ENCODE measurements at regions not wholly inside any gene's neighbourhood (a gene's known extent, or its start where the extent isn't known, plus 50 kb on each side); places are given as distances from the start of the nearest gene placed in this dataset.

GRCh38 chr2:41854227-41854626 lies 193.6 kb upstream of the PKDCC start:
- Histone ChIP-seq H3K4me3 (IDR thresholded peaks at IDR 0.05; ENCODE audit: insufficient read depth, low read depth, low read length) (no peak overlapping the region), H3K4me1 (ENCODE audit: low read depth, poor library complexity, severe bottlenecking) (no peaks in the 10 kb centered on the region), H3K79me2 (ENCODE audit: insufficient read depth, low read depth) (no peaks in the 10 kb centered on the region), H3K27ac (no peak overlapping the region), H3K36me3 (ENCODE audit: insufficient read depth) (no peaks in the 10 kb centered on the region), H3K4me2 (no peak overlapping the region), H3K27me3 (ENCODE audit: insufficient read depth, low read depth) (no peaks in the 10 kb centered on the region), H4K20me1 (ENCODE audit: insufficient read depth) (no peaks in the 10 kb centered on the region), H2AFZ (ENCODE audit: low read depth) (no peak overlapping the region), H3K9ac (no peak overlapping the region)
- TF ChIP-seq, protein P1, sequence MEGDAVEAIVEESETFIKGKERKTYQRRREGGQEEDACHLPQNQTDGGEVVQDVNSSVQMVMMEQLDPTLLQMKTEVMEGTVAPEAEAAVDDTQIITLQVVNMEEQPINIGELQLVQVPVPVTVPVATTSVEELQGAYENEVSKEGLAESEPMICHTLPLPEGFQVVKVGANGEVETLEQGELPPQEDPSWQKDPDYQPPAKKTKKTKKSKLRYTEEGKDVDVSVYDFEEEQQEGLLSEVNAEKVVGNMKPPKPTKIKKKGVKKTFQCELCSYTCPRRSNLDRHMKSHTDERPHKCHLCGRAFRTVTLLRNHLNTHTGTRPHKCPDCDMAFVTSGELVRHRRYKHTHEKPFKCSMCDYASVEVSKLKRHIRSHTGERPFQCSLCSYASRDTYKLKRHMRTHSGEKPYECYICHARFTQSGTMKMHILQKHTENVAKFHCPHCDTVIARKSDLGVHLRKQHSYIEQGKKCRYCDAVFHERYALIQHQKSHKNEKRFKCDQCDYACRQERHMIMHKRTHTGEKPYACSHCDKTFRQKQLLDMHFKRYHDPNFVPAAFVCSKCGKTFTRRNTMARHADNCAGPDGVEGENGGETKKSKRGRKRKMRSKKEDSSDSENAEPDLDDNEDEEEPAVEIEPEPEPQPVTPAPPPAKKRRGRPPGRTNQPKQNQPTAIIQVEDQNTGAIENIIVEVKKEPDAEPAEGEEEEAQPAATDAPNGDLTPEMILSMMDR (conservative IDR thresholded peaks at IDR 0.05; ENCODE audit: low read depth, low read length) = no peak

DNA sequence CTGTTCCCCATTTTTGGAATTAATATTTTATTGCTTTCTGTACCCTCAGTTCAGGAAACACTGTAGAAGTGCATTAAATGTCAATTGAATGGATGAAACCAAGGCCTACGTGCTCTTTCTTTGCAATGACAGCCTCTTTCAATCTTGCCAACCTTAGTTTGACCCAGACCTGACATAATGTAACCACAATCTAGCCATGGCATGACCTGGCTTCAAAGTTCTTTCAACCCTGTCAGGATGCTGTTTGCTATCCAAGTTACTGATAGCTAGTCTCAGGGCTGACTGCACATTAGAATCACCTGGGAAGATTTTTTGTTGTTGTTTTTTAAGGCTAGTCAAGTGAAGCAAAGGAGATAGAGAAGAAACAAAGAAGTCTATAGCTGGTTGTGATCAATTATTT lies 190.9 kb upstream of the PKDCC start:
- no peaks in the 10 kb centered on the region for H4K20me1 ChIP-seq (ENCODE audit: insufficient read depth)
- no peak overlapping the region for H3K9ac ChIP-seq
- H3K4me3 ChIP-seq (IDR thresholded peaks at IDR 0.05; ENCODE audit: insufficient read depth, low read depth, low read length) = no peak overlapping the region
- TF ChIP-seq, protein P1 (conservative IDR thresholded peaks at IDR 0.05; ENCODE audit: low read depth, low read length) = no peak
- H3K27ac ChIP-seq = no peak overlapping the region
- peaks cover 6% of the 10 kb centered on the region for H3K4me1 ChIP-seq (ENCODE audit: low read depth, poor library complexity, severe bottlenecking)
- no peak overlapping the region for H3K4me2 ChIP-seq
- H2AFZ ChIP-seq (ENCODE audit: low read depth) = no peak overlapping the region
- no peaks in the 10 kb centered on the region for H3K36me3 ChIP-seq (ENCODE audit: insufficient read depth)
- no peaks in the 10 kb centered on the region for H3K27me3 ChIP-seq (ENCODE audit: insufficient read depth, low read depth)
- H3K79me2 ChIP-seq (ENCODE audit: insufficient read depth, low read depth) = no peaks in the 10 kb centered on the region

GRCh38 chr2:41859615-41860514 lies 188.0 kb upstream of the PKDCC start:
- no peak overlapping the region for H3K4me2 ChIP-seq
- H3K27me3 ChIP-seq (ENCODE audit: insufficient read depth, low read depth) = no peaks in the 10 kb centered on the region
- H3K79me2 ChIP-seq (ENCODE audit: insufficient read depth, low read depth) = no peaks in the 10 kb centered on the region
- H3K27ac ChIP-seq = no peak overlapping the region
- H3K4me3 ChIP-seq (IDR thresholded peaks at IDR 0.05; ENCODE audit: insufficient read depth, low read depth, low read length) = no peak overlapping the region
- H3K4me1 ChIP-seq (ENCODE audit: low read depth, poor library complexity, severe bottlenecking) = peaks cover 6% of the 10 kb centered on the region
- TF ChIP-seq, protein P1 (conservative IDR thresholded peaks at IDR 0.05; ENCODE audit: low read depth, low read length) = no peak
- no peak overlapping the region for H3K9ac ChIP-seq
- no peaks in the 10 kb centered on the region for H4K20me1 ChIP-seq (ENCODE audit: insufficient read depth)
- H3K36me3 ChIP-seq (ENCODE audit: insufficient read depth) = no peaks in the 10 kb centered on the region
- no peak overlapping the region for H2AFZ ChIP-seq (ENCODE audit: low read depth)

DNA sequence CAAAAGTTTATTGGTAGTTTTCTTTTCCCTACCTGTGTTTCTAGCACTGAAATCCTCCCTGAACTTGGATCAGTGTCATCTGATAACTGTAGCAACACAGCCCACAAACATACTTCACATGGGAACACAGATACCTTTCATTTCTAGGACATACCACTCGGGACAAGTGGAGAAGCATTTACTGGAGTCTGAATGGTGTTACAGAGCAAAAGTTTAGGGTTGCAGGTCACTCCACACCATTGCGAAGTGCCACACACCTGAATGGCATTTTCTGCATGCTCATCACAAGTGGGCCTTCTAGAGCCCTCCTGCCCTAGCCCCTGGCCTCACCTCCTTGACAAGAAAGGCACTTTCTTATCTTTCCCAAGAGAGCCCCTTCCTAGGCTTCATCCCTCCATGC lies 184.8 kb upstream of the PKDCC start:
- no peaks in the 10 kb centered on the region for H4K20me1 ChIP-seq (ENCODE audit: insufficient read depth)
- H3K27me3 ChIP-seq (ENCODE audit: insufficient read depth, low read depth) = no peaks in the 10 kb centered on the region
- H3K4me1 ChIP-seq (ENCODE audit: low read depth, poor library complexity, severe bottlenecking) = peaks cover 6% of the 10 kb centered on the region
- TF ChIP-seq, protein P1 (conservative IDR thresholded peaks at IDR 0.05; ENCODE audit: low read depth, low read length) = no peak
- no peak overlapping the region for H3K4me3 ChIP-seq (IDR thresholded peaks at IDR 0.05; ENCODE audit: insufficient read depth, low read depth, low read length)
- H3K27ac ChIP-seq = no peak overlapping the region
- H3K36me3 ChIP-seq (ENCODE audit: insufficient read depth) = no peaks in the 10 kb centered on the region
- no peak overlapping the region for H3K9ac ChIP-seq
- no peak overlapping the region for H3K4me2 ChIP-seq
- no peak overlapping the region for H2AFZ ChIP-seq (ENCODE audit: low read depth)
- H3K79me2 ChIP-seq (ENCODE audit: insufficient read depth, low read depth) = no peaks in the 10 kb centered on the region
